Fibroblast of mammary gland (primary cell): ENCODE measurements at regions not wholly inside any gene's neighbourhood (a gene's known extent, or its start where the extent isn't known, plus 50 kb on each side); places are given as distances from the start of the nearest gene placed in this dataset.

ENCODE experiments used
- DNase-seq: peaks from one replicate; pipeline ENCODE4 v3.0.0-alpha.2; 2010; ENCODE audit warnings: low read depth
- H3K4me3 ChIP-seq: 2 replicates; pipeline ENCODE4 v1.5.1; 2011; ENCODE audit warnings: low read depth, mild to moderate bottlenecking, low read length, moderate library complexity; ENCODE audit not compliant: control insufficient read depth
- CTCF ChIP-seq: conservative IDR thresholded peaks from 2 replicates; pipeline ENCODE4 v1.5.1; 2011; ENCODE audit warnings: low read depth, low read length, inconsistent platforms; ENCODE audit not compliant: control insufficient read depth, insufficient read depth

- no peak for TF ChIP-seq CTCF
- H3K4me3 ChIP-seq, result no peak overlapping the region
- DNase-seq, result no peak
Measured at GRCh38 chr19:31073485-31074198, 275.6 kb downstream of the TSHZ3 start.

GRCh38 chr19:31072451-31072850 lies 276.8 kb downstream of the TSHZ3 start:
- DNase-seq, result no peak
- no peak for TF ChIP-seq CTCF
- no peak overlapping the region for H3K4me3 ChIP-seq

GRCh38 chr19:31071136-31071855 lies 277.9 kb downstream of the TSHZ3 start:
- no peak overlapping the region for H3K4me3 ChIP-seq
- TF ChIP-seq CTCF, result no peak
- no peak for DNase-seq

- no peak overlapping the region for H3K4me3 ChIP-seq
- DNase-seq, result no peak
- TF ChIP-seq CTCF, result no peak
Measured at GRCh38 chr19:31070146-31071065, 278.8 kb downstream of the TSHZ3 start.

GRCh38 chr19:31068268-31068667 lies 281.0 kb downstream of the TSHZ3 start:
- no peak for DNase-seq
- no peak for TF ChIP-seq CTCF
- H3K4me3 ChIP-seq, result no peak overlapping the region

- peak; percentile 76 for DNase-seq
- H3K4me3 ChIP-seq, result no peak overlapping the region
Measured at GRCh38 chr19:31066385-31066784, 282.9 kb downstream of the TSHZ3 start.

More at GRCh38 chr19:31066385-31066784, 282.9 kb downstream of the TSHZ3 start:
- TF ChIP-seq CTCF, result no peak
